HepG2 (cell line): ENCODE measurements at regions not wholly inside any gene's neighbourhood (a gene's known extent, or its start where the extent isn't known, plus 50 kb on each side); places are given as distances from the start of the nearest gene placed in this dataset. TPM values are rescaled to one million over a fixed set of nuclear protein-coding genes. Genes with fewer than 3 reads are reported as not detected.
"Not testable (repeated sequence)": the region's sequence is repeated elsewhere in the genome, so short reads cannot be mapped to it uniquely, and the experiment has no call there.

ENCODE experiments used
- ATAC-seq: fragments of 200-7000 bp; cut with Tn5 transposase; 3 replicates; pipeline ENCODE4 v1.9.1; 2020; ENCODE audit warnings: mild to moderate bottlenecking, moderate library complexity
- BruUV-seq: library from RNA; stranded (reverse); fragments of 400-500 nt; replicated peaks from 2 replicates; lab custom pipeline; 2021; lab: Mats Ljungman, UMichigan
- CTCF ChIA-PET: fragments of 300-600 bp; formaldehyde crosslinking; extraction: SDS; loops from one replicate; lab custom pipeline; 2021; ENCODE audit warnings: low total read pairs, inconsistent platforms, low intra/inter-chr PET ratio; lab: Yijun Ruan, JAX
- POLR2A ChIA-PET: fragments of 350-600 bp; sonication (Branson Sonifier 250); formaldehyde crosslinking; loops from one replicate; lab custom pipeline; 2020; ENCODE audit warnings: antibody characterized with exemption, inconsistent platforms; lab: Yijun Ruan, JAX
- DNase-seq: peaks from one replicate; pipeline ENCODE4 v3.0.0-alpha.2; 2015; ENCODE audit warnings: low spot score
- FAIRE-seq: peaks from 3 replicates; lab custom pipeline; 2011; peaks lifted over from hg19 to GRCh38; lab: Jason Lieb, UNC
- H2AFZ ChIP-seq: one replicate; pipeline ENCODE4 v1.6.1; 2011; ENCODE audit warnings: low read length, inconsistent platforms
- H3K27ac ChIP-seq: fragments of 300-600 bp; 3 replicates; pipeline ENCODE4 v1.8.0; 2011; ENCODE audit warnings: mixed run types, mild to moderate bottlenecking, mixed read lengths, low read length, inconsistent platforms; ENCODE audit not compliant: insufficient read depth; ENCODE audit errors: extremely low read length
- H3K27me3 ChIP-seq, 2 experiments: fragments of 200-600 bp in 1 of 2; 2 replicates in 1 of 2; 3 replicates in 1 of 2; pipeline versions ENCODE4 v1.6.0 to v1.8.0; 2011; ENCODE audit warnings: low read length in 2 of 2, mild to moderate bottlenecking in 2 of 2, moderate library complexity in 2 of 2, inconsistent platforms in 1 of 2; ENCODE audit not compliant: insufficient read depth in 2 of 2, control insufficient read depth in 1 of 2
- H3K36me3 ChIP-seq, 2 experiments: fragments of 200-600 bp in 1 of 2; replicated peaks in 1 of 2; 2 replicates in 1 of 2; 3 replicates in 1 of 2; pipeline versions ENCODE4 v1.5.1 to v1.8.0; 2011; ENCODE audit warnings: low read length in 2 of 2, inconsistent platforms in 1 of 2; ENCODE audit not compliant: insufficient read depth in 2 of 2, control insufficient read depth in 1 of 2
- H3K4me1 ChIP-seq: 2 replicates; pipeline ENCODE4 v1.5.1; 2012; ENCODE audit warnings: low read length, inconsistent platforms; ENCODE audit not compliant: insufficient read depth
- H3K4me2 ChIP-seq: 2 replicates; pipeline ENCODE4 v1.6.0; 2011; ENCODE audit warnings: low read depth, low read length, inconsistent platforms
- H3K4me3 ChIP-seq, 3 experiments: fragments of 200-600 bp in 1 of 3; sonication (generic), shearing (Covaris generic) in 1 of 3; replicated peaks in 1 of 3; 2 replicates each; pipeline ENCODE4 v1.5.1; 2011 to 2016; ENCODE audit warnings: low read length in 3 of 3, inconsistent platforms in 2 of 3, low read depth in 2 of 3, mild to moderate bottlenecking in 2 of 3, control low read depth in 1 of 3, mixed read lengths in 1 of 3; ENCODE audit not compliant: insufficient read depth in 1 of 3
- H3K79me2 ChIP-seq: one replicate; pipeline ENCODE4 v1.6.1; 2011; ENCODE audit warnings: low read length, inconsistent platforms; ENCODE audit not compliant: insufficient read depth
- H3K9ac ChIP-seq: 2 replicates; pipeline ENCODE4 v1.6.0; 2011; ENCODE audit warnings: mild to moderate bottlenecking, low read depth, low read length, inconsistent platforms; ENCODE audit not compliant: insufficient read depth
- H3K9me3 ChIP-seq: 2 replicates; pipeline ENCODE4 v1.5.1; 2012; ENCODE audit warnings: mild to moderate bottlenecking, low read length
- H4K20me1 ChIP-seq: 2 replicates; pipeline ENCODE4 v1.6.0; 2011; ENCODE audit warnings: inconsistent platforms, mild to moderate bottlenecking, low read length, moderate library complexity; ENCODE audit not compliant: insufficient read depth
- CEBPB ChIP-seq: IDR thresholded peaks from 2 replicates; pipeline ENCODE4 v1.6.1; 2011; ENCODE audit warnings: low read depth, low read length, improper control_type of control experiment, borderline replicate concordance
- CEBPG ChIP-seq: IDR thresholded peaks from 2 replicates; pipeline ENCODE4 v1.6.1; 2016
- YEATS4 ChIP-seq: sonication (generic); formaldehyde crosslinking; IDR thresholded peaks from 2 replicates; pipeline ENCODE4 v1.4.0; 2020; ENCODE audit warnings: missing genetic modification reagents, borderline replicate concordance
- WGBS: methylation state at CpG from one replicate; pipeline ENCODE4 v1.1.6; 2017; ENCODE audit warnings: low lambda C conversion rate; 5-methylcytosine and 5-hydroxymethylcytosine counted together
- in situ Hi-C: cut with HindIII; loops from 2 replicates; pipeline ENCODE4 v1.10.0; 2017; ENCODE audit warnings: low pct_unique_long_range_greater_than_20kb; ENCODE audit not compliant: extremely low pct_ligation_motif_present
- intact Hi-C: fragments of 100-400 bp; cut with micrococcal nuclease; formaldehyde crosslinking; loops from one replicate; pipeline ENCODE4 v1.10.0; 2022; ENCODE audit not compliant: unreplicated experiment
- microRNA-seq: library from miRNA; unstranded; fragments of <30 nt; microRNA quantifications from one replicate; pipeline ENCODE4, GENCODE V29; 2020
- small RNA-seq, 3 experiments: library from RNA; depleted of rRNA; stranded (forward); fragments of <200 nt; gene quantifications; one replicate each; pipeline ENCODE3, GENCODE V24; 2012; ENCODE audit warnings: low read depth in 2 of 3, low replicate concordance in 1 of 3; ENCODE audit not compliant: insufficient read length in 3 of 3, insufficient read depth in 2 of 3

DNA sequence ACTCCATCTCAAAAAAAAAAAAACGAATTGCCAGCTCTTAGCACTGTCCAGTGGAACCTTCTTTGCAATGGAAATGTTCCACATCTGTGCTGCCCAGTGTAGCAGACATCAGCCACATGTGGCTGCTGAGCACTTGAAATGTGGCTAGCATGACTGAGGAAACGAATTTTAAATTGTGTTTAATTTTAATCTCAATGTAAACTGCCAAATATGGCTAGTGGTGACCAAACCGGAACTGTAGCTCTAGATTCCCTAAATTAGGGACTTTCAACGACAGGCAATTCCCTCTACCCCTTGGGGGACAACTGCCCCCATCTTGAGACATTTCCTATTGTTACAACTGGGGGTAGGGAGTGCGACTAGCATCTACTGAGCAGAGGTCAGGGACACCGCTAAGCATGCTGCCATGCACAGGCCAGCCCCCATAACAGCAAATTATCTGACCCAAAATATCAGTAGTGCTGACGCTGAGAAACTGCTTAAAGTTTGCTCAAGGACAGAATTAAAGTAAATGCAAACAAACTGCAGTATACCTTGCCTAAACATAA is 52.4 kb upstream of the PDPR start (continued):
- peak; percentile 19; the same call in 1 of the 2 replicates for TF ChIP-seq YEATS4 (CRISPR knock-in tag)

DNA sequence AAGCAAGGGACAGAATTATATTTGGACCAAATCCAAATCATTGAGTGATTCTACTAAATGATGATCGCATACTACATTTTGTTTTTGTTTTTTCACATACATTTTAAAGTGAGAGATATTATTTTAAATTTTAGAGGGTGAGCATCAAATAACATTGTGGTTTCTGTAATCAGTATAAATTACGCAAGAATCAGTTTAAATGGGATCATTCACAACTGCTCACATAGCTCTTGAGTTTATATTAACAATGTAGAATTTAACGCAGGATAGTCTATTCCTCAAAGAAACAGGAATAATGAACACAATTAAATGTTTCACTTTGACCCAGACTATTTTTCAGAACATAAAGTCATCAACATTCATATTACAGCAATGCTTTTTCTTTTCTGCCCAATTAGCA is 51.2 kb upstream of the PDPR start:
- peaks cover 72% of the 10 kb centered on the region for H3K4me1 ChIP-seq
- H4K20me1 ChIP-seq, POLR2A ChIA-PET, H3K27ac ChIP-seq, H3K9ac ChIP-seq, ATAC-seq, H2AFZ ChIP-seq, CTCF ChIA-PET, FAIRE-seq, H3K9me3 ChIP-seq, BruUV-seq, H3K4me3 ChIP-seq, in situ Hi-C loops, DNase-seq, H3K27me3 ChIP-seq, H3K36me3 ChIP-seq: not testable (repeated sequence)
- TF ChIP-seq CEBPB (peak; percentile 54; the same call in 1 of the 2 replicates), CEBPG (peak; percentile 44)
- peaks cover 47% of the 10 kb centered on the region for H3K79me2 ChIP-seq
- WGBS, result 76% methylated on average over 3 of the region's 3 CpGs
- peak overlapping the region; percentile 36; the same call in 1 of the 2 replicates for H3K4me2 ChIP-seq
- intact Hi-C loops, result loop anchor here (10.0 kb wide), 1 partner anchor 92 kb away; no protein-coding TSS in a partner anchor

Small RNA genes in the stretch of these regions (microRNA-seq; reads per million reads assigned to microRNA genes)
- gene MIR1972-2, result not detected

Small RNA genes in the stretch of these regions (small RNA-seq; reads per million reads assigned to genes)
- gene MIR1972-2, result 0 reads per million in 3 experiments
